Activated T-helper 2 cell treated with anti-CD3 and anti-CD28 coated beads, Interferon-gamma antibody, Interleukin-2, Interleukin-4, amounts not matched to agents 10 μg/mL and 5 μg/mL and 100 μg/mL, durations not matched to agents 14 hours and 24 hours and 36 hours (primary cell): ENCODE measurements at regions not wholly inside any gene's neighbourhood (a gene's known extent, or its start where the extent isn't known, plus 50 kb on each side); places are given as distances from the start of the nearest gene placed in this dataset.

Experiments used
- DNase-seq: peaks from one replicate; pipeline ENCODE4 v3.0.0; 2021; ENCODE audit warnings: low spot score
- H3K27ac Mint-ChIP-seq: one replicate; pipeline ENCODE4 v1.8.0; 2021; ENCODE audit warnings: mixed read lengths
- H3K27me3 Mint-ChIP-seq: one replicate; pipeline ENCODE4 v1.8.0; 2021; ENCODE audit warnings: low read depth, mixed read lengths
- H3K36me3 Mint-ChIP-seq: one replicate; pipeline ENCODE4 v1.8.0; 2021; ENCODE audit warnings: low read depth, mixed read lengths
- H3K4me1 Mint-ChIP-seq: one replicate; pipeline ENCODE4 v1.8.0; 2021; ENCODE audit warnings: low read depth, mixed read lengths
- H3K4me3 Mint-ChIP-seq: one replicate; pipeline ENCODE4 v1.8.0; 2021; ENCODE audit warnings: low read depth, mild to moderate bottlenecking, moderate library complexity, mixed read lengths
- H3K9me3 Mint-ChIP-seq: one replicate; pipeline ENCODE4 v1.8.0; 2021; ENCODE audit warnings: mixed read lengths
- intact Hi-C: fragments of 100-400 bp; cut with micrococcal nuclease; formaldehyde crosslinking; loops from one replicate; pipeline ENCODE4 v1.15.1; 2023

- intact Hi-C loops: no loop called here
- H3K9me3 Mint-ChIP-seq: no peaks in the 10 kb centered on the region
- H3K4me3 Mint-ChIP-seq: no peak overlapping the region
- no peak overlapping the region for H3K27ac Mint-ChIP-seq
- peaks cover 3% of the 10 kb centered on the region for H3K4me1 Mint-ChIP-seq
- peaks cover 13% of the 10 kb centered on the region for H3K27me3 Mint-ChIP-seq
- DNase-seq: no peak
- H3K36me3 Mint-ChIP-seq: no peaks in the 10 kb centered on the region
Observed at GRCh38 chr12:88413646-88414045, 166.6 kb downstream of the KITLG start.

GRCh38 chr12:88416155-88416554, 164.1 kb downstream of the KITLG start:
- Mint-ChIP-seq H3K27ac (no peak overlapping the region), H3K36me3 (no peaks in the 10 kb centered on the region), H3K4me1 (peaks cover 3% of the 10 kb centered on the region), H3K4me3 (no peak overlapping the region), H3K27me3 (peaks cover 10% of the 10 kb centered on the region), H3K9me3 (no peaks in the 10 kb centered on the region)
- no peak for DNase-seq
- intact Hi-C loops: no loop called here

- peaks cover 3% of the 10 kb centered on the region for H3K4me1 Mint-ChIP-seq
- no peak overlapping the region for H3K27ac Mint-ChIP-seq
- peaks cover 10% of the 10 kb centered on the region for H3K27me3 Mint-ChIP-seq
- no peaks in the 10 kb centered on the region for H3K36me3 Mint-ChIP-seq
- intact Hi-C loops: no loop called here
- DNase-seq: no peak
- no peak overlapping the region for H3K4me3 Mint-ChIP-seq
- no peaks in the 10 kb centered on the region for H3K9me3 Mint-ChIP-seq
Observed at GRCh38 chr12:88416786-88417185, 163.5 kb downstream of the KITLG start.

- intact Hi-C loops: no loop called here
- peaks cover 3% of the 10 kb centered on the region for H3K4me1 Mint-ChIP-seq
- no peak overlapping the region for H3K27ac Mint-ChIP-seq
- no peak for DNase-seq
- H3K9me3 Mint-ChIP-seq: no peaks in the 10 kb centered on the region
- no peaks in the 10 kb centered on the region for H3K36me3 Mint-ChIP-seq
- peaks cover 11% of the 10 kb centered on the region for H3K27me3 Mint-ChIP-seq
- H3K4me3 Mint-ChIP-seq: no peak overlapping the region
Observed at GRCh38 chr12:88417531-88417930, 162.7 kb downstream of the KITLG start.

- Mint-ChIP-seq H3K4me1 (peaks cover 3% of the 10 kb centered on the region), H3K36me3 (no peaks in the 10 kb centered on the region), H3K27me3 (peaks cover 9% of the 10 kb centered on the region), H3K4me3 (no peak overlapping the region), H3K9me3 (no peaks in the 10 kb centered on the region), H3K27ac (no peak overlapping the region)
- intact Hi-C loops: no loop called here
- no peak for DNase-seq
Observed at GRCh38 chr12:88418856-88419497, 161.3 kb downstream of the KITLG start.

- no peaks in the 10 kb centered on the region for H3K36me3 Mint-ChIP-seq
- no peak overlapping the region for H3K4me3 Mint-ChIP-seq
- no peak for DNase-seq
- H3K4me1 Mint-ChIP-seq: peaks cover 1% of the 10 kb centered on the region
- intact Hi-C loops: no loop called here
- H3K27ac Mint-ChIP-seq: no peak overlapping the region
- no peaks in the 10 kb centered on the region for H3K9me3 Mint-ChIP-seq
- peaks cover 5% of the 10 kb centered on the region for H3K27me3 Mint-ChIP-seq
Observed at GRCh38 chr12:88419794-88420193, 160.5 kb downstream of the KITLG start.

GRCh38 chr12:88420457-88420856, 159.8 kb downstream of the KITLG start:
- no peaks in the 10 kb centered on the region for H3K9me3 Mint-ChIP-seq
- no peak overlapping the region for H3K27ac Mint-ChIP-seq
- DNase-seq: no peak
- intact Hi-C loops: no loop called here
- H3K4me1 Mint-ChIP-seq: peaks cover 1% of the 10 kb centered on the region
- H3K27me3 Mint-ChIP-seq: peaks cover 5% of the 10 kb centered on the region
- H3K36me3 Mint-ChIP-seq: no peaks in the 10 kb centered on the region
- H3K4me3 Mint-ChIP-seq: no peak overlapping the region

- Mint-ChIP-seq H3K27ac (no peak overlapping the region), H3K9me3 (peaks cover 4% of the 10 kb centered on the region), H3K4me3 (no peak overlapping the region), H3K4me1 (no peaks in the 10 kb centered on the region), H3K27me3 (peaks cover 6% of the 10 kb centered on the region), H3K36me3 (no peaks in the 10 kb centered on the region)
- no peak for DNase-seq
- intact Hi-C loops: no loop called here
Observed at GRCh38 chr12:88424791-88425730, 155.2 kb downstream of the KITLG start.

- Mint-ChIP-seq H3K9me3 (peaks cover 4% of the 10 kb centered on the region), H3K36me3 (no peaks in the 10 kb centered on the region), H3K4me3 (no peak overlapping the region), H3K4me1 (no peaks in the 10 kb centered on the region), H3K27ac (no peak overlapping the region), H3K27me3 (peaks cover 3% of the 10 kb centered on the region)
- intact Hi-C loops: no loop called here
- no peak for DNase-seq
Observed at GRCh38 chr12:88428350-88428749, 151.9 kb downstream of the KITLG start.

- Mint-ChIP-seq H3K9me3 (peaks cover 4% of the 10 kb centered on the region), H3K4me3 (no peak overlapping the region), H3K27ac (no peak overlapping the region), H3K36me3 (no peaks in the 10 kb centered on the region), H3K4me1 (peaks cover 4% of the 10 kb centered on the region), H3K27me3 (no peaks in the 10 kb centered on the region)
- DNase-seq: no peak
- intact Hi-C loops: no loop called here
Observed at GRCh38 chr12:88431246-88431645, 149.0 kb downstream of the KITLG start.

GRCh38 chr12:88432531-88433490, 147.5 kb downstream of the KITLG start:
- no peaks in the 10 kb centered on the region for H3K27me3 Mint-ChIP-seq
- no peak for DNase-seq
- H3K4me1 Mint-ChIP-seq: peaks cover 4% of the 10 kb centered on the region
- intact Hi-C loops: no loop called here
- H3K4me3 Mint-ChIP-seq: no peak overlapping the region
- H3K27ac Mint-ChIP-seq: no peak overlapping the region
- H3K36me3 Mint-ChIP-seq: no peaks in the 10 kb centered on the region
- peaks cover 6% of the 10 kb centered on the region for H3K9me3 Mint-ChIP-seq

- DNase-seq: no peak
- Mint-ChIP-seq H3K4me3 (no peak overlapping the region), H3K36me3 (no peaks in the 10 kb centered on the region), H3K4me1 (peaks cover 4% of the 10 kb centered on the region), H3K27ac (no peak overlapping the region), H3K27me3 (no peaks in the 10 kb centered on the region), H3K9me3 (peaks cover 8% of the 10 kb centered on the region)
- intact Hi-C loops: no loop called here
Observed at GRCh38 chr12:88433997-88434703, 146.1 kb downstream of the KITLG start.
